HG03039 (cell line): ENCODE measurements at regions not wholly inside any gene's neighbourhood (a gene's known extent, or its start where the extent isn't known, plus 50 kb on each side); places are given as distances from the start of the nearest gene placed in this dataset.

Experiments used
- ATAC-seq: cut with Tn5 transposase; IDR thresholded peaks from one replicate; pipeline ENCODE4 v1.9.1; 2021; ENCODE audit warnings: mild to moderate bottlenecking, moderate library complexity; ENCODE audit not compliant: unreplicated experiment

GRCh38 chr14:28057359-28058296 is 709.0 kb upstream of the FOXG1 start:
- ATAC-seq = no peak

GRCh38 chr14:28059254-28059653 is 707.3 kb upstream of the FOXG1 start:
- no peak for ATAC-seq

GRCh38 chr14:28061006-28061405 is 705.6 kb upstream of the FOXG1 start:
- ATAC-seq = no peak

- ATAC-seq = no peak
Observed at GRCh38 chr14:28077021-28077420, 689.6 kb upstream of the FOXG1 start.

- no peak for ATAC-seq
Observed at GRCh38 chr14:28083389-28083788, 683.2 kb upstream of the FOXG1 start.

GRCh38 chr14:28088125-28088524 is 678.5 kb upstream of the FOXG1 start:
- no peak for ATAC-seq

- no peak for ATAC-seq
Observed at GRCh38 chr14:28097585-28097984, 669.0 kb upstream of the FOXG1 start.

GRCh38 chr14:28098856-28099255 is 667.7 kb upstream of the FOXG1 start:
- ATAC-seq = no peak

- no peak for ATAC-seq
Observed at GRCh38 chr14:28102001-28102400, 664.6 kb upstream of the FOXG1 start.

- ATAC-seq = no peak
Observed at GRCh38 chr14:28102814-28103213, 663.8 kb upstream of the FOXG1 start.

GRCh38 chr14:28113311-28113710 is 653.3 kb upstream of the FOXG1 start:
- no peak for ATAC-seq

- ATAC-seq = no peak
Observed at GRCh38 chr14:28116716-28117115, 649.9 kb upstream of the FOXG1 start.

GRCh38 chr14:28119849-28120248 is 646.7 kb upstream of the FOXG1 start:
- no peak for ATAC-seq

- no peak for ATAC-seq
Observed at GRCh38 chr14:28120391-28120790, 646.2 kb upstream of the FOXG1 start.

GRCh38 chr14:28121512-28122297 is 644.9 kb upstream of the FOXG1 start:
- no peak for ATAC-seq

GRCh38 chr14:28130610-28131284 is 635.8 kb upstream of the FOXG1 start:
- no peak for ATAC-seq

GRCh38 chr14:28138341-28138740 is 628.2 kb upstream of the FOXG1 start:
- no peak for ATAC-seq

- no peak for ATAC-seq
Observed at GRCh38 chr14:28141662-28142061, 624.9 kb upstream of the FOXG1 start.

GRCh38 chr14:28142400-28143015 is 624.1 kb upstream of the FOXG1 start:
- no peak for ATAC-seq

GRCh38 chr14:28143316-28143715 is 623.3 kb upstream of the FOXG1 start:
- no peak for ATAC-seq

GRCh38 chr14:28151926-28152325 is 614.7 kb upstream of the FOXG1 start:
- no peak for ATAC-seq
